H1 (cell line): ENCODE measurements at regions not wholly inside any gene's neighbourhood (a gene's known extent, or its start where the extent isn't known, plus 50 kb on each side); places are given as distances from the start of the nearest gene placed in this dataset.

Experiments
- PHF8 ChIP-seq: fragments of 200-600 bp; sonication (generic); conservative IDR thresholded peaks from 2 replicates; pipeline ENCODE4 v1.7.1; 2012; ENCODE audit warnings: low read depth, mild to moderate bottlenecking, inconsistent platforms, low read length, moderate library complexity
- RXRA ChIP-seq: IDR thresholded peaks from 2 replicates; pipeline ENCODE4 v1.6.1; 2011; ENCODE audit warnings: low read depth, mild to moderate bottlenecking, low read length, moderate library complexity; ENCODE audit not compliant: insufficient read depth
- TEAD4 ChIP-seq: IDR thresholded peaks from 2 replicates; pipeline ENCODE4 v1.6.1; 2012; ENCODE audit warnings: low read depth, low read length, inconsistent platforms, mixed read lengths

GRCh38 chr7:131900785-131901287, 344.4 kb upstream of the PODXL start (continued):
- no peak for TF ChIP-seq RXRA
- no peak for TF ChIP-seq TEAD4
- no peak for TF ChIP-seq PHF8
